Type B pancreatic cell (in vitro differentiated cells): ENCODE measurements at regions not wholly inside any gene's neighbourhood (a gene's known extent, or its start where the extent isn't known, plus 50 kb on each side); places are given as distances from the start of the nearest gene placed in this dataset.
A peak's percentile ranks its signal among the peaks of the same experiment; 100 is the strongest.

Experiments used
- DNase-seq: peaks from one replicate; pipeline ENCODE4 v3.0.0; 2021; ENCODE audit warnings: mixed read lengths; ENCODE audit not compliant: unreplicated experiment; ENCODE audit errors: extremely low spot score
- H3K27ac Mint-ChIP-seq: 2 replicates; pipeline ENCODE4 v1.8.0; 2021; ENCODE audit warnings: mild to moderate bottlenecking, mixed read lengths
- H3K27me3 Mint-ChIP-seq: 2 replicates; pipeline ENCODE4 v1.8.0; 2021; ENCODE audit warnings: mixed read lengths
- H3K36me3 Mint-ChIP-seq: 2 replicates; pipeline ENCODE4 v1.8.0; 2021; ENCODE audit warnings: mixed read lengths
- H3K4me1 Mint-ChIP-seq: one replicate; pipeline ENCODE4 v1.8.0; 2021; ENCODE audit warnings: mixed read lengths; ENCODE audit not compliant: unreplicated experiment
- H3K4me3 Mint-ChIP-seq: 2 replicates; pipeline ENCODE4 v1.8.0; 2021; ENCODE audit warnings: mild to moderate bottlenecking, mixed read lengths
- H3K9me3 Mint-ChIP-seq: 2 replicates; pipeline ENCODE4 v1.8.0; 2021; ENCODE audit warnings: mixed read lengths
- TF ChIP-seq, protein P1 (sequence below): fragments of 200-600 bp; sonication (generic); conservative IDR thresholded peaks from 2 replicates; pipeline ENCODE4 v1.5.0; 2021; ENCODE audit warnings: antibody characterized with exemption, mild to moderate bottlenecking

DNA sequence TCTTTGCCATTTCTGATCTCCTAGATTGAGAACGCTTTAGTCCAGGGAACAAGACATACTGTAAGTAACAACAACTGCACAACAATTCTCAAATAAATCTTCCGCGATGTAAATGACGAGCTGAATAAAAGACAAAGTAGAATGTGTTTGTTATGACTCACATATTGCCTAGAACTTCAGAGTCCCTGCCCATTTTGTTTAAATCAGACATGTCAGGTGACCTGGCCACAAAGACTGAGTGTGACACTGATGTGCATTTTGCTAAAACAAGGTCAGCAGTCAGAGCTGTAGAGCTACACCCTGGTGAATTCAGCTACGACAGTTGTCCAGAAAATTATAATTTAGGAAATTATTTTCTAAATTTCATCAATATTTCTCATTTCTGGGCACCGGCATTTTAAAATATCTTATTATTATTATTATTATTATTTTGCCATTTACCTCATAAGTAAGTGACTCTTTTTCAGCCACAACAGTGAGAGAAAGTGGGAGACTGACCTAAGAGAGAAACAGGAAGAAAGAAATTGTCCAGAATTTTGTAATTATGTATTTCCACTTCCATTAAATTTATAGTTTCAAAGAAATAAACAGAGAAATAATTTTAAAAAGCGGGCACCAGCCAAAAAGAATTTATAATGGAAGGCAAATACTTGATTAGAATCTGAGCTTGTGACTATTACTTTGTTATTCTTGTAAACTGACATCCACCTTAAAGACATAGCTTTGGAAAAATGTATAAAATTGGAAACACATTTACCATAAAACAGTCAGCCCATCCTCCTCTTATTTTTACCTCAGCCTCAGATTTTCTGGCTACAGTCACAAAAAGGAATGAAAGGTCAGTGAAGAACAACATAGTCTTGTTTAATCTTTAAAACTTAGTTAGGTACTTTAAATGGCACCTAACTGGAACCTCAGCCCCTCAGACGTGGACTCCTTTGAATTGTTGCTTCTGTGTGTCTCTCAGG, 157.0 kb upstream of the CITED2 start:
- TF ChIP-seq, protein P1, sequence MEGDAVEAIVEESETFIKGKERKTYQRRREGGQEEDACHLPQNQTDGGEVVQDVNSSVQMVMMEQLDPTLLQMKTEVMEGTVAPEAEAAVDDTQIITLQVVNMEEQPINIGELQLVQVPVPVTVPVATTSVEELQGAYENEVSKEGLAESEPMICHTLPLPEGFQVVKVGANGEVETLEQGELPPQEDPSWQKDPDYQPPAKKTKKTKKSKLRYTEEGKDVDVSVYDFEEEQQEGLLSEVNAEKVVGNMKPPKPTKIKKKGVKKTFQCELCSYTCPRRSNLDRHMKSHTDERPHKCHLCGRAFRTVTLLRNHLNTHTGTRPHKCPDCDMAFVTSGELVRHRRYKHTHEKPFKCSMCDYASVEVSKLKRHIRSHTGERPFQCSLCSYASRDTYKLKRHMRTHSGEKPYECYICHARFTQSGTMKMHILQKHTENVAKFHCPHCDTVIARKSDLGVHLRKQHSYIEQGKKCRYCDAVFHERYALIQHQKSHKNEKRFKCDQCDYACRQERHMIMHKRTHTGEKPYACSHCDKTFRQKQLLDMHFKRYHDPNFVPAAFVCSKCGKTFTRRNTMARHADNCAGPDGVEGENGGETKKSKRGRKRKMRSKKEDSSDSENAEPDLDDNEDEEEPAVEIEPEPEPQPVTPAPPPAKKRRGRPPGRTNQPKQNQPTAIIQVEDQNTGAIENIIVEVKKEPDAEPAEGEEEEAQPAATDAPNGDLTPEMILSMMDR, result no peak
- DNase-seq, result no peak
- Mint-ChIP-seq H3K27me3 (no peaks in the 10 kb centered on the region), H3K36me3 (peaks cover 3% of the 10 kb centered on the region), H3K4me1 (peaks cover 28% of the 10 kb centered on the region), H3K27ac (peak overlapping the region; percentile 67), H3K4me3 (no peak overlapping the region), H3K9me3 (peaks cover 10% of the 10 kb centered on the region)

DNA sequence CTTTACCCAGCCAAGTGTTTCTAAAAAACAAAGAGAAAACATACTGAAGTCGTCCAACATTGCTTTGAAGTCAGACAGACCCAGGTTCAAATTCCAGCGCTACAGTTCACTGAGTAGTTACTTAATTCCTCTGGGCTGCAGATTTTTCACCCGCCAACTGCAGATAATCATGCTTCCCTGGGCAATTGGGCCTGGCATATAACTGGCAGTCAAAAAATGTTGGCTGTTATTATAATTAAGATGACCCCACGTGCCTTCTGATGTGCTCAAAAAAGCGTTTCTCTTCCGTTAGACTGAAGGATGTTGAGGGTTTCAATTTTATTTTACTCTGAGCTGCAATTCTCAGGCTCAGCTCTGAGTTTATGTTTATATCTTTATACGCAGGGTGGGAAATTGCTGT, 156.1 kb upstream of the CITED2 start:
- H3K4me1 Mint-ChIP-seq, result peaks cover 28% of the 10 kb centered on the region
- TF ChIP-seq, protein P1, result no peak
- H3K36me3 Mint-ChIP-seq, result peaks cover 3% of the 10 kb centered on the region
- H3K4me3 Mint-ChIP-seq, result no peak overlapping the region
- H3K27ac Mint-ChIP-seq, result peak overlapping the region; percentile 67
- no peaks in the 10 kb centered on the region for H3K27me3 Mint-ChIP-seq
- peaks cover 6% of the 10 kb centered on the region for H3K9me3 Mint-ChIP-seq
- no peak for DNase-seq

DNA sequence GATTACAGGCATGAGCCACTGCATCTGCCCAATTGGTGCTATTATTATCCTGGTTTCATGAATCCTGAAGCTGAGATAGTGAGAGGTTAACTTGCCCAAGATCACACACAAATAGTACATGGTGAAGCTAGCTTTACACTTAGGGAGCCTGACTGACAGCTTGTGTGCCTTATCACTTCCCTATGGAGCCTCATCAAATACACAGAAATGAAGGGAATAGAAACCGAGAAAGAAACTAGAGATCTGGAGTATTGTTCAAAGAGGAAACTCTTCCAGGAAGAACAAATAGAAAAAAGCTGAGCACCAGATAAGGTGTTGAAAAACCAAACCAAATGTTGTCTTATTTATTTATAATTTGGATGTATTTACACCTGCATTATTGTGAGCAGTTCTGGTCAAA, 155.0 kb upstream of the CITED2 start:
- Mint-ChIP-seq H3K27ac (no peak overlapping the region), H3K4me3 (no peak overlapping the region), H3K27me3 (no peaks in the 10 kb centered on the region), H3K9me3 (peaks cover 6% of the 10 kb centered on the region), H3K4me1 (peaks cover 23% of the 10 kb centered on the region), H3K36me3 (peaks cover 3% of the 10 kb centered on the region)
- TF ChIP-seq, protein P1, result no peak
- DNase-seq, result no peak

DNA sequence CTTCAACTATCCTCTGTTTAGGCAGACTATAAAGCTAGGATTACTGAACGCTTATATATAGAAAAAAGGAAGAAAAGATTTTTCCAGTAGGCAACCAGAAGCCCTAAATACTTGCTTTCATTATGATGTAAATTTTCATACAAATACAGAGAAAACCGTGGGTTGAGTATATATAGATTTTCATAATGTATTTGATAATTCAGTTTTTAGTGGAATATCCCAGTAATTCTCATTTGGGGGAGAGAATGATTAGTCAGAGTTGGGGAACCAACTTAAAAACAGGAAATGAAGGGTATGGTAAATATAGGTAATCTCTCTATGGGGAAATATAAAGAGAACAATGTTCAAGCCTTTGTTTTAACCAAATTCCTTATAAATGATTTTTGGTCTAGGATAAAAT, 154.0 kb upstream of the CITED2 start:
- peaks cover 14% of the 10 kb centered on the region for H3K4me1 Mint-ChIP-seq
- H3K27ac Mint-ChIP-seq, result no peak overlapping the region
- no peak overlapping the region for H3K4me3 Mint-ChIP-seq
- no peak for DNase-seq
- no peaks in the 10 kb centered on the region for H3K27me3 Mint-ChIP-seq
- TF ChIP-seq, protein P1, result no peak
- H3K36me3 Mint-ChIP-seq, result peaks cover 3% of the 10 kb centered on the region
- H3K9me3 Mint-ChIP-seq, result peaks cover 6% of the 10 kb centered on the region

DNA sequence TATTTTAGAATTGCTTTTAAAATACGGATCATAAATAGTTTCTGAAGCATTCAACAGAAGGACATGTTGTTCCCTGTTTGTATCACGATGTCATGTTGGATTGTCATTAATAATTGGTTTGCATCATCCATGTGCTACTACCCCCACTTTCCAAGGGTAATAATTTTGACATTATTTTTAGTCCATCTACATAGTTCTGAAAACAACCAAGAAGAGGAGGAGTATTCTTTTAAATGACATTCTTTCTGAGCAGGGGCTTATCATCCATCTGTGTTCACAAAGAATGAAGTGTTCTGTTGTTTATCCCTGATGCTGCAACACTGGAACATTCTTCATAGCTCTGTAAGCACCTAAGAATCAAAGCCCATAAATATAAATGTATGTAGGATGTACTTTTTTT, 151.0 kb upstream of the CITED2 start:
- TF ChIP-seq, protein P1, result no peak
- DNase-seq, result no peak
- Mint-ChIP-seq H3K9me3 (no peaks in the 10 kb centered on the region), H3K36me3 (peaks cover 3% of the 10 kb centered on the region), H3K4me1 (no peaks in the 10 kb centered on the region), H3K4me3 (no peak overlapping the region), H3K27me3 (no peaks in the 10 kb centered on the region), H3K27ac (no peak overlapping the region)
